ENCODE measurements at regions not wholly inside any gene's neighbourhood (a gene's known extent, or its start where the extent isn't known, plus 50 kb on each side); places are given as distances from the start of the nearest gene placed in this dataset.

- no peak overlapping the region for H3K4me3 ChIP-seq (ENCODE audit: low read depth, low read length)
- DNase-seq (ENCODE audit: low read depth): peak; percentile 20
- TF ChIP-seq CTCF (IDR thresholded peaks at IDR 0.05; ENCODE audit: insufficient read depth, low read depth, low read length): no peak
Observed at GRCh38 chr18:56000041-56000440, 412.0 kb upstream of the TCF4 start.

- DNase-seq (ENCODE audit: low read depth): peak; percentile 27
- TF ChIP-seq CTCF (IDR thresholded peaks at IDR 0.05; ENCODE audit: insufficient read depth, low read depth, low read length): no peak
- no peak overlapping the region for H3K4me3 ChIP-seq (ENCODE audit: low read depth, low read length)
Observed at GRCh38 chr18:55999641-56000040, 411.6 kb upstream of the TCF4 start.

GRCh38 chr18:55998801-55999385 is 410.9 kb upstream of the TCF4 start:
- H3K4me3 ChIP-seq (ENCODE audit: low read depth, low read length): no peak overlapping the region
- no peak for DNase-seq (ENCODE audit: low read depth)
- no peak for TF ChIP-seq CTCF (IDR thresholded peaks at IDR 0.05; ENCODE audit: insufficient read depth, low read depth, low read length)

GRCh38 chr18:55998071-55998522 is 410.1 kb upstream of the TCF4 start:
- TF ChIP-seq CTCF (IDR thresholded peaks at IDR 0.05; ENCODE audit: insufficient read depth, low read depth, low read length): peak; percentile 5
- DNase-seq (ENCODE audit: low read depth): peak; percentile 56
- H3K4me3 ChIP-seq (ENCODE audit: low read depth, low read length): peak overlapping the region; percentile 37

- peak overlapping the region; percentile 13 for H3K4me3 ChIP-seq (ENCODE audit: low read depth, low read length)
- DNase-seq (ENCODE audit: low read depth): peak; percentile 73
- TF ChIP-seq CTCF (IDR thresholded peaks at IDR 0.05; ENCODE audit: insufficient read depth, low read depth, low read length): peak; percentile 28
Observed at GRCh38 chr18:55997151-55997561, 409.2 kb upstream of the TCF4 start.

GRCh38 chr18:55996717-55997116 is 408.7 kb upstream of the TCF4 start:
- no peak for TF ChIP-seq CTCF (IDR thresholded peaks at IDR 0.05; ENCODE audit: insufficient read depth, low read depth, low read length)
- no peak overlapping the region for H3K4me3 ChIP-seq (ENCODE audit: low read depth, low read length)
- no peak for DNase-seq (ENCODE audit: low read depth)

- no peak for DNase-seq (ENCODE audit: low read depth)
- no peak for TF ChIP-seq CTCF (IDR thresholded peaks at IDR 0.05; ENCODE audit: insufficient read depth, low read depth, low read length)
Observed at GRCh38 chr18:55990186-55990585, 402.2 kb upstream of the TCF4 start.

More at GRCh38 chr18:55990186-55990585, 402.2 kb upstream of the TCF4 start:
- H3K4me3 ChIP-seq (ENCODE audit: low read depth, low read length): no peak overlapping the region
